ENCODE measurements at regions not wholly inside any gene's neighbourhood (a gene's known extent, or its start where the extent isn't known, plus 50 kb on each side); places are given as distances from the start of the nearest gene placed in this dataset.

GRCh38 chr16:77647726-77648125, 74.6 kb upstream of the NUDT7 start:
- Histone ChIP-seq H3K27ac (no peak overlapping the region), H3K4me3 (no peak overlapping the region), H3K4me1 (replicated peaks in 1 of 2) (no peaks in the 10 kb centered on the region)
- in situ Hi-C loops (cut with MboI; ENCODE audit: low pct_unique_long_range_greater_than_20kb in 2 of 9, low sequenced_read_pairs in 9 of 9, unreplicated experiment in 9 of 9) = no loop called here
- WGBS, 10 experiments = 0 to 100% (median 50%) methylated on average over 1 of the region's 1 CpG; no CpG with 5 or more reads in 3 of the 10 experiments
- ATAC-seq (replicated peaks in 6 of 8) = peak in 1 of 8 experiments; percentile 18

GRCh38 chr16:77650761-77651160, 71.6 kb upstream of the NUDT7 start:
- no peak for ATAC-seq (replicated peaks in 6 of 8)
- in situ Hi-C loops (cut with MboI; ENCODE audit: low pct_unique_long_range_greater_than_20kb in 2 of 9, low sequenced_read_pairs in 9 of 9, unreplicated experiment in 9 of 9) = loop anchor here in 4 of 9 experiments (25.0 kb wide), 3 partner anchors 312 to 437 kb away; partner anchors contain the start of gene WWOX (in 2 of the 4)
- WGBS, 10 experiments = 13 to 90% (median 86%) methylated on average over 1 to 3 of the region's 3 CpGs; no CpG with 5 or more reads in 3 of the 10 experiments
- Histone ChIP-seq H3K4me1 (replicated peaks in 1 of 2) (no peaks in the 10 kb centered on the region), H3K4me3 (no peak overlapping the region), H3K27ac (no peak overlapping the region)

GRCh38 chr16:77652399-77652798, 69.9 kb upstream of the NUDT7 start:
- Histone ChIP-seq H3K4me1 (replicated peaks in 1 of 2) (no peaks in the 10 kb centered on the region), H3K27ac (no peak overlapping the region), H3K4me3 (no peak overlapping the region)
- in situ Hi-C loops (cut with MboI; ENCODE audit: low pct_unique_long_range_greater_than_20kb in 2 of 9, low sequenced_read_pairs in 9 of 9, unreplicated experiment in 9 of 9) = loop anchor here in 4 of 9 experiments (25.0 kb wide), 3 partner anchors 310 to 435 kb away; partner anchors contain the start of gene WWOX (in 2 of the 4)
- no peak for ATAC-seq (replicated peaks in 6 of 8)
- 15 to 100% (median 100%) methylated on average over 1 to 4 of the region's 4 CpGs; no CpG with 5 or more reads in 1 of the 10 experiments for WGBS, 10 experiments

GRCh38 chr16:77657016-77657415, 65.3 kb upstream of the NUDT7 start:
- in situ Hi-C loops (cut with MboI; ENCODE audit: low pct_unique_long_range_greater_than_20kb in 2 of 9, low sequenced_read_pairs in 9 of 9, unreplicated experiment in 9 of 9) = loop anchor here in 4 of 9 experiments (25.0 kb wide), 3 partner anchors 305 to 430 kb away; partner anchors contain the start of gene WWOX (in 2 of the 4)
- Histone ChIP-seq H3K27ac (no peak overlapping the region), H3K4me3 (no peak overlapping the region), H3K4me1 (replicated peaks in 1 of 2) (peaks cover 0 to 2% of the 10 kb centered on the region in 2 donors)
- ATAC-seq (replicated peaks in 6 of 8) = no peak
- 70 to 100% (median 85%) methylated on average over 1 to 6 of the region's 6 CpGs for WGBS, 10 experiments

- Histone ChIP-seq H3K4me3 (no peak overlapping the region), H3K4me1 (replicated peaks in 1 of 2) (peaks cover 0 to 2% of the 10 kb centered on the region in 2 donors), H3K27ac (no peak overlapping the region)
- in situ Hi-C loops (cut with MboI; ENCODE audit: low pct_unique_long_range_greater_than_20kb in 2 of 9, low sequenced_read_pairs in 9 of 9, unreplicated experiment in 9 of 9) = loop anchor here in 4 of 9 experiments (10.0 to 25.0 kb wide), 4 partner anchors 302 to 427 kb away; partner anchors contain the start of gene WWOX (in 2 of the 4)
- WGBS, 10 experiments = 0 to 100% (median 44%) methylated on average over 1 to 9 of the region's 12 CpGs
- ATAC-seq (replicated peaks in 6 of 8) = peak in 7 of 8 experiments; percentile 33 to 87 (median 50)
Observed at GRCh38 chr16:77660311-77660710, 62.0 kb upstream of the NUDT7 start.

- in situ Hi-C loops (cut with MboI; ENCODE audit: low pct_unique_long_range_greater_than_20kb in 2 of 9, low sequenced_read_pairs in 9 of 9, unreplicated experiment in 9 of 9) = loop anchor here in 4 of 9 experiments (10.0 to 25.0 kb wide), 4 partner anchors 300 to 427 kb away; partner anchors contain the start of gene WWOX (in 2 of the 4)
- 24 to 100% (median 94%) methylated on average over 2 to 4 of the region's 4 CpGs; no CpG with 5 or more reads in 1 of the 10 experiments for WGBS, 10 experiments
- H3K27ac ChIP-seq = no peak overlapping the region
- H3K4me1 ChIP-seq (replicated peaks in 1 of 2) = peaks cover 0 to 2% of the 10 kb centered on the region in 2 donors
- H3K4me3 ChIP-seq = no peak overlapping the region
- ATAC-seq (replicated peaks in 6 of 8) = no peak
Observed at GRCh38 chr16:77662246-77662645, 60.1 kb upstream of the NUDT7 start.

- WGBS, 10 experiments = 50 to 85% (median 83%) methylated on average over 1 to 2 of the region's 2 CpGs; no CpG with 5 or more reads in 6 of the 10 experiments
- in situ Hi-C loops (cut with MboI; ENCODE audit: low pct_unique_long_range_greater_than_20kb in 2 of 9, low sequenced_read_pairs in 9 of 9, unreplicated experiment in 9 of 9) = loop anchor here in 4 of 9 experiments (10.0 to 25.0 kb wide), 4 partner anchors 299 to 429 kb away; partner anchors contain the start of gene WWOX (in 2 of the 4)
Observed at GRCh38 chr16:77663711-77664110, 58.6 kb upstream of the NUDT7 start.

GRCh38 chr16:77666771-77667170, 55.5 kb upstream of the NUDT7 start:
- in situ Hi-C loops (cut with MboI; ENCODE audit: low pct_unique_long_range_greater_than_20kb in 2 of 9, low sequenced_read_pairs in 9 of 9, unreplicated experiment in 9 of 9) = loop anchor here in 4 of 9 experiments (10.0 to 25.0 kb wide), 4 partner anchors 296 to 432 kb away; partner anchors contain the start of gene WWOX (in 2 of the 4)
- Histone ChIP-seq H3K27ac (no peak overlapping the region), H3K4me3 (no peak overlapping the region), H3K4me1 (replicated peaks in 1 of 2) (no peaks in the 10 kb centered on the region)
- WGBS, 10 experiments = 17 to 96% (median 60%) methylated on average over 1 to 3 of the region's 3 CpGs; no CpG with 5 or more reads in 3 of the 10 experiments
- ATAC-seq (replicated peaks in 6 of 8) = no peak

More at GRCh38 chr16:77663711-77664110, 58.6 kb upstream of the NUDT7 start:
- Histone ChIP-seq H3K4me3 (no peak overlapping the region), H3K4me1 (replicated peaks in 1 of 2) (peaks cover 0 to 2% of the 10 kb centered on the region in 2 donors), H3K27ac (no peak overlapping the region)
- ATAC-seq (replicated peaks in 6 of 8) = no peak

- Histone ChIP-seq H3K4me3 (no peak overlapping the region), H3K27ac (no peak overlapping the region), H3K4me1 (replicated peaks in 1 of 2) (no peaks in the 10 kb centered on the region)
- in situ Hi-C loops (cut with MboI; ENCODE audit: low pct_unique_long_range_greater_than_20kb in 2 of 9, low sequenced_read_pairs in 9 of 9, unreplicated experiment in 9 of 9) = loop anchor here in 4 of 9 experiments (10.0 to 25.0 kb wide), 4 partner anchors 294 to 433 kb away; partner anchors contain the start of gene WWOX (in 2 of the 4)
- no peak for ATAC-seq (replicated peaks in 6 of 8)
- WGBS, 10 experiments = 0 to 100% (median 100%) methylated on average over 1 of the region's 1 CpG; no CpG with 5 or more reads in 1 of the 10 experiments
Observed at GRCh38 chr16:77668201-77668600, 54.1 kb upstream of the NUDT7 start.

- WGBS, 10 experiments = 0 to 100% (median 75%) methylated on average over 1 to 3 of the region's 3 CpGs; no CpG with 5 or more reads in 3 of the 10 experiments
- Histone ChIP-seq H3K4me1 (replicated peaks in 1 of 2) (no peaks in the 10 kb centered on the region), H3K27ac (no peak overlapping the region), H3K4me3 (no peak overlapping the region)
- in situ Hi-C loops (cut with MboI; ENCODE audit: low pct_unique_long_range_greater_than_20kb in 2 of 9, low sequenced_read_pairs in 9 of 9, unreplicated experiment in 9 of 9) = loop anchor here in 4 of 9 experiments (10.0 to 25.0 kb wide), 4 partner anchors 293 to 434 kb away; partner anchors contain the start of gene WWOX (in 2 of the 4)
- no peak for ATAC-seq (replicated peaks in 6 of 8)
Observed at GRCh38 chr16:77669057-77669456, 53.3 kb upstream of the NUDT7 start.

Measured in motor neuron (in vitro differentiated cells).